ENCODE measurements at regions not wholly inside any gene's neighbourhood (a gene's known extent, or its start where the extent isn't known, plus 50 kb on each side); places are given as distances from the start of the nearest gene placed in this dataset.

DNA sequence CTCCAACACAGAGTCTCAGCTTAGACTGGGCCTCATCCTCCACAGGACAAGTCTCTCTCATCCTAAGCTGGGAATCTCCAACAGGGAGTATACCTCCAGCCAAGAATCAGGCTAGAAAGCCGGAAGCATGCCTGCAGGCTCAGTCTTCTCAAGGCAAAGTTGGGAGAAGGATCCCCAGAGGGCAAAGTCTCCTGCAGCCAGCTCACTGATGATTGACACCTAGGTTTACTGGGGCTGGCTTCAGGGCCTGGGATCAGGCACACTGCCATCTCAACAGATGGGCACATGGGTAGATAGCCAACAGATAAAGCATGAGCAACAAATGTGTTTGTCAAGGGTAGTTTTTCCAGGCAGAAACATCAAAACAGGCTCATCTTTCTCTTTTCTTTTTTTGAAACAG lies 56.1 kb upstream of the TOX3 start (continued):
- TF ChIP-seq, protein P1, sequence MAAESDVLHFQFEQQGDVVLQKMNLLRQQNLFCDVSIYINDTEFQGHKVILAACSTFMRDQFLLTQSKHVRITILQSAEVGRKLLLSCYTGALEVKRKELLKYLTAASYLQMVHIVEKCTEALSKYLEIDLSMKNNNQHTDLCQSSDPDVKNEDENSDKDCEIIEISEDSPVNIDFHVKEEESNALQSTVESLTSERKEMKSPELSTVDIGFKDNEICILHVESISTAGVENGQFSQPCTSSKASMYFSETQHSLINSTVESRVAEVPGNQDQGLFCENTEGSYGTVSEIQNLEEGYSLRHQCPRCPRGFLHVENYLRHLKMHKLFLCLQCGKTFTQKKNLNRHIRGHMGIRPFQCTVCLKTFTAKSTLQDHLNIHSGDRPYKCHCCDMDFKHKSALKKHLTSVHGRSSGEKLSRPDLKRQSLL (tag by site-specific recombination; IDR thresholded peaks at IDR 0.05): no peak

DNA sequence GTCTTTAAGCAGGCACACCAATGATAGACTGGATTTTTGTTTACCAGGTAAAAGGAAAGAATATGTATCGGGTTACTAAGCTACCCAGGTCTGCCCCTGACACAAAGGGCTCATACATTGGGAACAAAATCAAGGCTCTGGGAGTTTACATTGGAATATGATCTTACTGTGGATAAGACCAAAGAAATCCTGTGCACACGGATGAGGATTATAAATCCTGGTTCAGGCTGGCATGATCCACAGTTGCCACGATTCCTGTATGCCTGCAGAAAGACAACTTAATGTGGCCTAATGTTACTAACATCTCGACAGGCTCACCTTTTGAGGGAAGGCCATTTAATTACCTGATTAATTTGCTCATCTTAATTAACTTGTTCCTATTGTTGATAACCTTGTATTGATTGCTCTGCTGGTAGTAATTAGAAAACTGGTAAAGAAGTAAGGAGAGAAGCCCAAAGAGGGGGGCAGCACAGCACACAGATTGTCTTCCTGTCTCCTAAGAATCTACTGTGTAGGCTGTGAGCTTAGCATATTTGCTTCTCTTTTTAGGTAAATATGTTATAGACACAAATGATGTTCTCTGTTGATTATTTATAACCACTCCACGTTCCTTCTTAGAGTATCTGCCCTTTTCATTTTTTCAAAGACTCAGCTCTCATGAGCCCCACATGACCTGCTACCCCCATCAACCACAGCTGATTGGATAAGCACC lies 51.0 kb upstream of the TOX3 start:
- ChIA-PET POLR2A (no interaction called here), CTCF (interaction anchor here (0.5 to 0.6 kb wide), 2 partner anchors 33 to 231 kb away, joined by 3 to 4 read pairs; no protein-coding TSS in a partner anchor)
- TF ChIP-seq ZBTB17 (tag by site-specific recombination; IDR thresholded peaks at IDR 0.05) (peak; percentile 81), ZNF76 (tag by site-specific recombination; IDR thresholded peaks at IDR 0.05; ENCODE audit: borderline replicate concordance, low read depth) (0 out of 2 replicates have a peak, but pooled peaks have one; percentile 32), ZFP37 (tag by site-specific recombination; IDR thresholded peaks at IDR 0.05) (no peak), ZNF335 (tag by site-specific recombination; conservative IDR thresholded peaks at IDR 0.05) (0 out of 2 replicates have a peak, but pooled peaks have one; percentile 23), ZBTB20 (tag by site-specific recombination; IDR thresholded peaks at IDR 0.05) (0 out of 2 replicates have a peak, but pooled peaks have one; percentile 21)
- Histone ChIP-seq H3K4me3 (ENCODE audit: low read depth, low read length) (no peak overlapping the region), H3K9me3 (ENCODE audit: control insufficient read depth, insufficient read depth, low read depth, low read length) (no peaks in the 10 kb centered on the region), H3K36me3 (ENCODE audit: control insufficient read depth in 2 of 2, insufficient read depth in 1 of 2, low read length in 2 of 2) (no peaks in the 10 kb centered on the region), H3K27ac (ENCODE audit: extremely low read depth, low read depth, low read length) (no peak overlapping the region), H3K4me1 (ENCODE audit: control insufficient read depth, insufficient read depth, low read length) (no peaks in the 10 kb centered on the region)

DNA sequence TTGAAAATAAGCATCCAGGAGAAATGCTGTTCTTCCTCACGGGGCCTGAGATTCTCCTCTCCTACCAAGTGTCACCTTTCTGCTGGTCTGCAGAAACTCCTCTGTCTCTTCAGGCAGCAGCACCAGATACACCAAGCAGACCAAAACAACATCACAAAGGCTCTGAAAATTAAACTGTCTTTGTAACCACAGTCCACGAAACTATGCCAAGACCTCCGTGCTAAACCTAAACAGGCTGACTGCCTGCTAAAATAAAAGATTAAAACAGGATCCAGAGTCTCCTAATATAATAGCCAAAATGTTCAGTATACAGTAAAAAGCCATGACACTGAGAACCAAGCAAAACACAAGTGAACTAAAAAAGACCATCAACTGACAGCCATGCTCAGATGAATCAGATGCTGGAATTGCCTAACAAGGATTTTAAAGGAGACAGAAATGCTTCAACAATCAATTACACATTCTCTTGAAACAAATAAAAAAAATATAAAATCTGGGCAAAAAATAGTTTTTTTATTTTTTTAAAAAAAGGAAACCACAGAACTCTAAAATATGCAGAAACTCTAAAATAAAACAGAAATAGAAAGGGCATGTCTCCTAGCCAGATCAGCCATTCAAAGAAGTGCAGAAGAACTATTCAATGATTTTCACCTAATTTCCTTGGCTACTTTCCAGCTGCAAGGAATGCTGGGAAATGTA lies 50.3 kb upstream of the TOX3 start:
- Histone ChIP-seq H3K4me3 (ENCODE audit: low read depth, low read length) (no peak overlapping the region), H3K4me1 (ENCODE audit: control insufficient read depth, insufficient read depth, low read length) (no peaks in the 10 kb centered on the region), H3K9me3 (ENCODE audit: control insufficient read depth, insufficient read depth, low read depth, low read length) (no peaks in the 10 kb centered on the region), H3K36me3 (ENCODE audit: control insufficient read depth in 2 of 2, insufficient read depth in 1 of 2, low read length in 2 of 2) (no peaks in the 10 kb centered on the region), H3K27ac (ENCODE audit: extremely low read depth, low read depth, low read length) (no peak overlapping the region)
- TF ChIP-seq BCL11B (tag by site-specific recombination; IDR thresholded peaks at IDR 0.05; ENCODE audit: low read depth): no peak
- TF ChIP-seq, protein P2, sequence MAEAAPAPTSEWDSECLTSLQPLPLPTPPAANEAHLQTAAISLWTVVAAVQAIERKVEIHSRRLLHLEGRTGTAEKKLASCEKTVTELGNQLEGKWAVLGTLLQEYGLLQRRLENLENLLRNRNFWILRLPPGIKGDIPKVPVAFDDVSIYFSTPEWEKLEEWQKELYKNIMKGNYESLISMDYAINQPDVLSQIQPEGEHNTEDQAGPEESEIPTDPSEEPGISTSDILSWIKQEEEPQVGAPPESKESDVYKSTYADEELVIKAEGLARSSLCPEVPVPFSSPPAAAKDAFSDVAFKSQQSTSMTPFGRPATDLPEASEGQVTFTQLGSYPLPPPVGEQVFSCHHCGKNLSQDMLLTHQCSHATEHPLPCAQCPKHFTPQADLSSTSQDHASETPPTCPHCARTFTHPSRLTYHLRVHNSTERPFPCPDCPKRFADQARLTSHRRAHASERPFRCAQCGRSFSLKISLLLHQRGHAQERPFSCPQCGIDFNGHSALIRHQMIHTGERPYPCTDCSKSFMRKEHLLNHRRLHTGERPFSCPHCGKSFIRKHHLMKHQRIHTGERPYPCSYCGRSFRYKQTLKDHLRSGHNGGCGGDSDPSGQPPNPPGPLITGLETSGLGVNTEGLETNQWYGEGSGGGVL (tag by site-specific recombination; IDR thresholded peaks at IDR 0.05): no peak
- TF ChIP-seq ZNF335 (tag by site-specific recombination; conservative IDR thresholded peaks at IDR 0.05): peak; percentile 50; the same call in 1 of the 2 replicates
- POLR2A ChIA-PET: no interaction called here
- CTCF ChIA-PET: interaction anchor here (0.5 to 0.6 kb wide), 2 partner anchors 34 to 232 kb away, joined by 3 to 4 read pairs; no protein-coding TSS in a partner anchor

All from HEK293 (cell line).